ENCODE measurements at regions not wholly inside any gene's neighbourhood (a gene's known extent, or its start where the extent isn't known, plus 50 kb on each side); places are given as distances from the start of the nearest gene placed in this dataset.
A peak's percentile ranks its signal among the peaks of the same experiment; 100 is the strongest.

DNA sequence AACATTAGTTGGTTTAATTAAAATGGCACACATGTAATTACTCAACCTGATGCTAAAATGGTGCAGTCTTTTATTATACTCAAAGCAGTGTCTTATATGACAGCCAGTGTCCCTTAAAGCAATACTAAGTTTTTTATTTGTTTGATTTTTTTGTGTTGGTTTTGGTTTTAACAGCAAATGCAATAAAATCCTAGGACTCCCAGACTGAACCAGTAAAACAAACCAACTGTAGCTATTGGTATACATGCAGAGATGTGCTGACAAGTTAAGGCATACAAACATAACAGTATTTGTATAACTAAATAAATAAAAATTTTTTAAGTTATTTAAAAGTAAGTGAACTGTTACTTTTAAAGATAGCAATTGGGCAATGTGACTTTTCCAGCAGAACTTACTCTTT, 387.7 kb downstream of the RND3 start:
- no peak overlapping the region for H2AFZ ChIP-seq
- intact Hi-C loops (cut with micrococcal nuclease; ENCODE audit: unreplicated experiment): no loop called here

DNA sequence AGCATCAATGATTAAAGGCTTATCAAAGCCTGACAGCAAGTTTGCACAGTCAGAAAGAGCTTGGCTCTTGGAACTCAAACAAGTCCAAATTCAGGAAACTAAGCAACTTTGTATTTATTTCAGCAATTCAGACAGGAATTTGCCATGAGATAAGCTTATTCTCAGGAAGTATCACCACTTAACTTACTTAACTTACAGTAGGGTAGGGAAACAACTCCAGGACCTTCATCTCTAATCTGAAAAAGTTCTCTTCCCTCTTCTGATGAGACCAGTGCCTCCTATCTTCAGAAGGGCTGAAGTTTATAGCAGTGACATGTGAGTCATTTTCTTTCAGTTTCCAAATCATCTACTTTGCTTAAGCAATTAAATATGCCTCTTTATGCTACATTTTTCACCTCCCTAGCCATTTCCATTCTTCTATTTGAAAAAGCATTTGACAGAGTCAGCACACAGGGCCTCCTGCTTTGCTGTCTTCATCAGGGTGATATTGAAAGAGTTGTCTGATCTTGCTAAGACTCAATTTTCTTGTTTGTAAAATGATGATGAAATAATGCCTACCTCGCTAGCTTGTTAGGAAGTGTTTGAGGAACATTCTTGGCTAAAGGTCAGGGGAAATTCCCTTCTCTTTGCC, 389.5 kb downstream of the RND3 start:
- H3K4me2 ChIP-seq: peak overlapping the region; percentile 47
- CTCF ChIA-PET: interaction anchor here (0.6 kb wide), 1 partner anchor 383 kb away, joined by 10 read pairs; no protein-coding TSS in a partner anchor
- no peaks in the 10 kb centered on the region for H3K27me3 ChIP-seq (ENCODE audit: insufficient read depth, low read depth)
- H3K4me3 ChIP-seq: no peak overlapping the region
- DNase-seq: no peak
- H3F3A ChIP-seq (ENCODE audit: insufficient read depth, low read depth): no peaks in the 10 kb centered on the region
- POLR2A ChIA-PET (ENCODE audit: unreplicated experiment): no interaction called here
- intact Hi-C loops (cut with micrococcal nuclease; ENCODE audit: unreplicated experiment): no loop called here
- no peak for TF ChIP-seq EZH2 (IDR thresholded peaks at IDR 0.05; ENCODE audit: low read depth)
- TF ChIP-seq, protein P1, sequence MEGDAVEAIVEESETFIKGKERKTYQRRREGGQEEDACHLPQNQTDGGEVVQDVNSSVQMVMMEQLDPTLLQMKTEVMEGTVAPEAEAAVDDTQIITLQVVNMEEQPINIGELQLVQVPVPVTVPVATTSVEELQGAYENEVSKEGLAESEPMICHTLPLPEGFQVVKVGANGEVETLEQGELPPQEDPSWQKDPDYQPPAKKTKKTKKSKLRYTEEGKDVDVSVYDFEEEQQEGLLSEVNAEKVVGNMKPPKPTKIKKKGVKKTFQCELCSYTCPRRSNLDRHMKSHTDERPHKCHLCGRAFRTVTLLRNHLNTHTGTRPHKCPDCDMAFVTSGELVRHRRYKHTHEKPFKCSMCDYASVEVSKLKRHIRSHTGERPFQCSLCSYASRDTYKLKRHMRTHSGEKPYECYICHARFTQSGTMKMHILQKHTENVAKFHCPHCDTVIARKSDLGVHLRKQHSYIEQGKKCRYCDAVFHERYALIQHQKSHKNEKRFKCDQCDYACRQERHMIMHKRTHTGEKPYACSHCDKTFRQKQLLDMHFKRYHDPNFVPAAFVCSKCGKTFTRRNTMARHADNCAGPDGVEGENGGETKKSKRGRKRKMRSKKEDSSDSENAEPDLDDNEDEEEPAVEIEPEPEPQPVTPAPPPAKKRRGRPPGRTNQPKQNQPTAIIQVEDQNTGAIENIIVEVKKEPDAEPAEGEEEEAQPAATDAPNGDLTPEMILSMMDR (conservative IDR thresholded peaks at IDR 0.05): no peak
- H4K20me1 ChIP-seq (ENCODE audit: insufficient read depth): no peaks in the 10 kb centered on the region
- 0 out of 2 replicates have a peak overlapping the region, but pooled peaks have one; percentile 52 for H2AFZ ChIP-seq
- no peaks in the 10 kb centered on the region for H3K9me3 ChIP-seq (ENCODE audit: insufficient read depth, low read depth)
- H3K36me3 ChIP-seq (ENCODE audit: low read depth): no peaks in the 10 kb centered on the region
- H3K4me1 ChIP-seq (replicated peaks; ENCODE audit: insufficient read depth): peaks cover 6% of the 10 kb centered on the region; the same call in 1 of the 2 replicates
- no TSS peak for BruUV-seq (replicated peaks)
- no peaks in the 10 kb centered on the region for H3K9me2 ChIP-seq (ENCODE audit: insufficient read depth)
- no peaks in the 10 kb centered on the region for H3K79me2 ChIP-seq (ENCODE audit: low read depth)
- peak overlapping the region; percentile 37 for H3K27ac ChIP-seq

More for the DNA sequence above, 387.7 kb downstream of the RND3 start:
- Histone ChIP-seq H3K9me2 (ENCODE audit: insufficient read depth) (no peaks in the 10 kb centered on the region), H3K36me3 (ENCODE audit: low read depth) (no peaks in the 10 kb centered on the region), H3K79me2 (ENCODE audit: low read depth) (no peaks in the 10 kb centered on the region), H3K4me2 (no peak overlapping the region), H4K20me1 (ENCODE audit: insufficient read depth) (no peaks in the 10 kb centered on the region), H3K4me1 (replicated peaks; ENCODE audit: insufficient read depth) (peaks cover 6% of the 10 kb centered on the region; the same call in 1 of the 2 replicates), H3K27ac (no peak overlapping the region), H3K4me3 (no peak overlapping the region), H3F3A (ENCODE audit: insufficient read depth, low read depth) (no peaks in the 10 kb centered on the region), H3K27me3 (ENCODE audit: insufficient read depth, low read depth) (no peaks in the 10 kb centered on the region), H3K9me3 (ENCODE audit: insufficient read depth, low read depth) (no peaks in the 10 kb centered on the region)
- POLR2A ChIA-PET (ENCODE audit: unreplicated experiment): no interaction called here
- CTCF ChIA-PET: no interaction called here
- DNase-seq: no peak
- BruUV-seq (replicated peaks): no TSS peak
- TF ChIP-seq, protein P1 (conservative IDR thresholded peaks at IDR 0.05): no peak
- TF ChIP-seq EZH2 (IDR thresholded peaks at IDR 0.05; ENCODE audit: low read depth): no peak

DNA sequence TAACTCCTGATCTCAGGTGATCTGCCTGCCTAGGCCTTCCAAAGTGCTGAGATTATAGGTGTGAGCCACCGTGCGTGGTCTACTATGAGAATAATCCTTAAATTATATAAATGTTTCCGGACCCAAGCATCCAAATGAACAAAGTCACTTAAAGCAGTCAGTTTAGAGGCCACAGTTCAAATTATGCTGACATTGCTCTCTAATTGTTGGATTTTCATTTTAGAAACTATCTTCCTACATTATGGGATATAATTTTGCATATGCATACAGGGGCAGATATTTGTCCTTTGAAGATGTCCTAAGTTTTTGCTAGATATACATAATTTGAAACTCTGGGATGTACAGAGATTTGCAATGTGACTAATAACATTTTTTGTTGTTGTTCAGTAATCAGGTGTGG, 390.1 kb downstream of the RND3 start:
- CTCF ChIA-PET: interaction anchor here (0.6 kb wide), 1 partner anchor 384 kb away, joined by 10 read pairs; no protein-coding TSS in a partner anchor
- POLR2A ChIA-PET (ENCODE audit: unreplicated experiment): no interaction called here
- no peak overlapping the region for H2AFZ ChIP-seq

More for the DNA sequence above, 390.1 kb downstream of the RND3 start:
- Histone ChIP-seq H3K27me3 (ENCODE audit: insufficient read depth, low read depth) (no peaks in the 10 kb centered on the region), H3F3A (ENCODE audit: insufficient read depth, low read depth) (no peaks in the 10 kb centered on the region), H3K4me3 (no peak overlapping the region), H3K9me2 (ENCODE audit: insufficient read depth) (no peaks in the 10 kb centered on the region), H3K36me3 (ENCODE audit: low read depth) (no peaks in the 10 kb centered on the region), H3K4me1 (replicated peaks; ENCODE audit: insufficient read depth) (peaks cover 6% of the 10 kb centered on the region; the same call in 1 of the 2 replicates), H3K79me2 (ENCODE audit: low read depth) (no peaks in the 10 kb centered on the region), H3K27ac (no peak overlapping the region), H3K4me2 (no peak overlapping the region), H3K9me3 (ENCODE audit: insufficient read depth, low read depth) (no peaks in the 10 kb centered on the region), H4K20me1 (ENCODE audit: insufficient read depth) (no peaks in the 10 kb centered on the region)
- TF ChIP-seq EZH2 (IDR thresholded peaks at IDR 0.05; ENCODE audit: low read depth): no peak
- TF ChIP-seq, protein P1 (conservative IDR thresholded peaks at IDR 0.05): no peak
- intact Hi-C loops (cut with micrococcal nuclease; ENCODE audit: unreplicated experiment): no loop called here
- BruUV-seq (replicated peaks): no TSS peak
- no peak for DNase-seq

Measured in PC-9 (cell line).